T1000 (cell line): ENCODE measurements at regions not wholly inside any gene's neighbourhood (a gene's known extent, or its start where the extent isn't known, plus 50 kb on each side); places are given as distances from the start of the nearest gene placed in this dataset.
"Not testable (repeated sequence)": the region's sequence is repeated elsewhere in the genome, so short reads cannot be mapped to it uniquely, and the experiment has no call there.

ENCODE experiments used
- DNase-seq: peaks from one replicate; lab custom pipeline; 2025; ENCODE audit warnings: mixed read lengths; lab: John Stamatoyannopoulos, UW

DNA sequence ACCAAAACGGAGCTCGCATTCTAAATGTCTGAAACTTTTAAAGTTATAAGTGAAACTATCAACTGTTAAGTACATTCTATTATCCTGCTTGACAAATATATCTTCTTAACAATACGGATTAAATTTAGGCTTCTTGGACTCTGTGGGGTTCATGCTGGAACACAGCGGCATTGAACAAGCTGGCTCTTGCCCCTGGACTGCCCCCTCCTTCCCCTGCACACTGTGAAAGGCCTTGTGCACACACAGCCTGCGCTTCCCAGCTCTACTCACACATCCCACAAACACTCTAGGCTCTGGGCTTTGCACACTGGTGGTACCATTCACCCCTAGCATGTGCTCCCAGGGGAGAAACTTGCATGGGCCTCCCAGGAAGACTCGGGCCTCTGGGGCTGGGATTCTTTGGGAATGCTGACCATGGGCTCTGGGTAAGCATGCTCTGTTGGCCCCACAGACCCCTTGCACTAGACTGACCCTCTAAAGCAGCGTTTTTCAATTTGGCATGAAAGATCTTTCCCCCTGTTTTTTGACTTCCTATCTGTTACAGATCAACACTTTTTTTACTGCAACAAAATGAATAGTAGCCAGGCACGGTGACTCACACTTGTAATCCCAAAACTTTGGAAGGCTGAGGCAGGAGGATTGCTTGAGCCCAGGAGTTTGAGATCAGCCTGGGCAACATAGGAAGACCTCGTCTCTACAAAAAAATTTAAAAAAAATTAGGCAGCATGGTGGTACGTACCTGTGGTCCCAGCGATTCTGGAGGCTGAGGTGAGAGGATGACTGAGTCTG, 96.2 kb upstream of the CPM start:
- DNase-seq, result peak; percentile 90

DNA sequence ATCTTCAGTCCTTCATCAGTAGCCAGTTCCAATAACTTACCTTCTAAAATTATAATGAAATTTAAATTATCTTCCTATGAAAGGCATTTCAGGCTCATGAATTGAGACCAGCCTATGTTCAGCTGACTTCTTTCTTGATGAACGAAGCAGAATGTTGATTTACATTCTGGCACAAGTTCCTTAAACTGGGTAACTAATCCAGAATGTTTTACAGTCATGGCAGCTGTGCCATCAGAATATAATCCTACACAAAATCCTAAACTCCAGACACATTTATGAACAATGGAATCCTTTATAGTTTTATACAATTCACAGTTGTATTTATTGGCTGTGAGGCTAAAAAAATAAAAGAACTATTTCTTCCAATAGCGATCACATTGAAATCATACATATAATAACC, 97.3 kb upstream of the CPM start:
- DNase-seq, result no peak

DNA sequence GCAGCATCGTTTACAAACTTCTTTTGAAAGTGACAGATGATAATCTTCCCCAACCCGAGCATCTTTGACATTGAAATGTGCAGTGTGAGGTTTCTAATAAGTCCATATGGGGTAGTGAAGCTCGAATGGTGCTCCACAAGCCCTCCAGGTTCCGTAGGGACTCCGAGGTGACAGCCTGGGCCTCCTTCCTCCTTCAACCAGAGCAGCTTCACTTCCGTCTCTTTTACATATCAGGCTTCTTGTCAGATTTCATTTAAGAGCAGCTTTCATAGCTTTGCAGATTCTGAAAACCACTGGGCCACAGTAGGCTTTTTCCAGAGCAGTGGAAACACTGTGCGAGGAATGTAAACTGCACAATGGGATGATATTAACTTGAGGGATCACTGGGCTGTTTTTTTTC, 103.6 kb upstream of the CPM start:
- DNase-seq, result no peak

DNA sequence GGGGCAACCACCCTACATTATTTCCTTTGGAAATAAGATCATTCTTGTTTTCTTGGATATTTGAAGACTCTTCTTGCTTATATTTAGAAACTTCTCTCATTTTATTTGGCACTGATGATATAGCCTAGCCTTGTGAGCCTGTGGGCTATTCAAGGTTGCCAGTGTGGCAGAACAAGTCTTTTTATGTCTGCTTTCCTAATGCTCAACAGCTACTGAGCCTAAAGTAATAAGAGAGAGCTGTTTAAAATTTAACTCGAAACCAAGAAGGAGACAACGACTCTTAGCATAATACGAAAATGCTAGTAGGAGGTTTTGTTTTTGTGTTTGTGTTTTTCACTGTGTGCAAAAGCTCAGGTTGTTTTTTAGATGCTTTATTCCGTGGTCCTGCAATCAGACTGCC, 104.0 kb upstream of the CPM start:
- DNase-seq, result no peak

DNA sequence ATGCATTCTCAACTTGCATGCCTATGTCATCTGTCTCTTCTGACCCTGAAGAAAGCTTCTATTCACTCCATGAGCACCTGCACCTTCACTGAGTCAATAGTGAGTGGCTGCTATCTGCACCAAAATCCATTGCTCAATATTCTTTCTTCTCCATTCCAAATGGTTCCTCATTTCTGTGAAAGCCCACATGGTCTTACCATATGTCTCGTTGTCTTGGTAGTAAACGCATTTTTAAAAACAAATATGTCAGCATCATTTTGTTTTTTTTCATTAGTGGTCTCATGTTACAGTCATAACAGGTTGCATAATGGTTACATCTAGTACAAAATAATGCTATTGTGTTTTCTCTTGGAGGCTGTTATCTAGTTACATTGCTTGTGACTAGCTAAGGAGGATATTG, 106.9 kb upstream of the CPM start:
- no peak for DNase-seq

DNA sequence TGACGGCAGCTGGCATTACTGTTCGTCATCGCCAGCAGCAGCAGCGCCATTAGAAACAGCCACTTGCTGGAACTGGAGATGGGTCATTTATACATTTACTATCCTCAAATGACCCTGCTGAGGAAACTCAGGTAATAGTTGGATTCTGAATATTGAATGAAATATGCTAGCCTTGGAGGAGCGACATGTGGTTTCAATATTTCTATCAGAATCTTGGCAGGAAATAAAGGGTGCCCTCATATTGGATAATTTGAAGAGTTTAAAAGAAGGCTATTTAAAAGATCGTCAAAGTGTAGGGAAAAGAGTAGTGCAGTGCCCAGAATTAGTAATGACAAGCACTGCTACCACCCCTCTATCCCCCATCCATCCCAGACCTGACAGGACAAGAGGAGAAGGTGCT, 109.6 kb upstream of the CPM start:
- no peak for DNase-seq

DNA sequence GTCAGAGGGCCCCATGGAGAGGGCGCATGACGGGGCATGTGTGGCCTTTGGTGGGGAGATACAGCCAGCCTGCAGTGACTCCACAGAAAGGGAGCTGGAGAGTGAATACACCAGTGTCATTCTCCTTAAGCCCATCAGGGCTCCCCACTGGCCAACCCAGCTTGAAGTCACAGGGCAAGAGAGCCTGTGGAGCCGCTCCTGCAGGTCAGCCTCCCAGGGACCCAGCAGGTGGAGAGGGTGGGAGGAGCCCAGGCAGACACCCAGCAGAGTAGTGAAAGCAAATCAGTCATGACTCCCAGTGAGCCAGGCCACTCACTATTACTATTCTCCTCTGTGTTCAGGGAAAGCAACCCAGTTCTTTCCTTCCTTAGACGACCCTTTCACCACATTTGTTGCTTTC, 110.0 kb upstream of the CPM start:
- DNase-seq, result no peak

DNA sequence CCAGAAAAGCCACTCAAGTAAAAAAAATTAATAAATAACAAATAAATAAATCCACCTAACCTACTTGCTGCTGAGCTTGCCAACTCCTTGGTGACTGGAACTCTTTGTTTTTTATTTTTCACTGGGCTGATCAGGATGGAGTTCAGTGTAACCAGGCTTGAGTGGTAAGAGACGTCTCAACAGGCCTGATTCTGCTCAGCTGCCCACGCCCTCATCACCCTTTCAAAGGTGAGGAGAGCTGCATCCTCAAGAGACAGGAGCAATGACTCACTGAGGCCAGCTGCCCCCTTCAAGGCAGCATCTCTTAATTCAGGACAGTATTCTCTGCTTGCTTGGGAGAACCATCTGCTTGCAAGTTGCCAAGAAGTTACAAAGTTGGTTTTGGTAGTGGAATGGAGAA, 111.9 kb upstream of the CPM start:
- DNase-seq, result no peak

DNA sequence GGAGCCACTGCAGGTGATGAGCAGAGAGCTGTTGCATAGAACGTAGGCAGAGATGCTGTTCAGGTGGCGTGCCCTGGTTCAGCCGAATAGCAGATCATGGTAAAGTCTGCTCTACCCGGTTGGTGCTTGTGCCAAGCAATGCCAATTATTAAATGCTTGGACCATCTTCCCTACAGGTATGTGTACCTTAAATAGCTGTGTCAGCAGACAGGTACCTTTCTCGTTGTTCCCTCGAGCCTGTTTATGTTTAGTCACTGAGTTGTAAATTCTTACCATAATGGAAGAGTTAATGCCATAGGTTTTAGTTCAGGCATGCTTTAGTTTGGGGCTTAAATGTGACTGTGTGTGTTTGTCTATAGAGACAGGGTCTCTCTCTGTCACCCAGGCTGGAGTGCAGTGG, 112.5 kb upstream of the CPM start:
- no peak for DNase-seq

DNA sequence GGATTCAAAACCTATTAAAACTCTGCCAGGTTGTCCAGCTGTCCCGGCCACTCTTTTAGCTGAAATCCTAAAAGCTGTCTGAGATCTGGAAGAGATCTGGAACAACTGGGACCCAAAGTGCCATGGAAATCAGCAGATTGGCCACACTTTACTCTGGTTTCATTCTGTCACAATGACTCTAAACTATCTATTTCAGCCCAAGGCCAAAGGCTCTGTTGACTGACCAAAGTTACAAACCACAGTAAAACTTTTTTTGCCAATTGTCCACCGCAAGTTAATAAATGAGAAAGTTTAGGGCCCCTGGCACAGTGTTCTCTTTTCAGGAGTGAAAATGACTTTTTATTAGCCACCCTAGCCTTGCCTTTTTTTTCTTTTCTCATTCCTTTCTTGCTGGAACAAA, 113.4 kb upstream of the CPM start:
- DNase-seq, result no peak

DNA sequence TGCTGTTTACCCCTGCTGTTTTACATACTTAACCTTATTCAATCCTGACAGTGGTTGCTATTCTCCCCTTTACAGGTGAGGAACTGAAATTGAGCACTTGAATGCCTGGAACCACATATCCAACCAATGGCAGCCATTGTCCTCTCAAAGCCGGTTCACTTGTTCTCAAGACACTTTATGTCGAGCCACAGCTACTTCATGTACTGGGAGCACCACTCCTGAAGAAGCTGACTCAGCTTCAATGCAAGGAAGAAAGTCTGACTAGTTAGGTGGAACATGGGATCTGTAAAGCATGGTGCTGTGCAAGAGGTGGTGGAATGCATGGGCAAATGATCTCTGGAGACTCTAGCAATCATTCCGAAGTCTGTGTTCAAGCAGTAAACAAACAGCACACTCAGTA, 113.9 kb upstream of the CPM start:
- no peak for DNase-seq

DNA sequence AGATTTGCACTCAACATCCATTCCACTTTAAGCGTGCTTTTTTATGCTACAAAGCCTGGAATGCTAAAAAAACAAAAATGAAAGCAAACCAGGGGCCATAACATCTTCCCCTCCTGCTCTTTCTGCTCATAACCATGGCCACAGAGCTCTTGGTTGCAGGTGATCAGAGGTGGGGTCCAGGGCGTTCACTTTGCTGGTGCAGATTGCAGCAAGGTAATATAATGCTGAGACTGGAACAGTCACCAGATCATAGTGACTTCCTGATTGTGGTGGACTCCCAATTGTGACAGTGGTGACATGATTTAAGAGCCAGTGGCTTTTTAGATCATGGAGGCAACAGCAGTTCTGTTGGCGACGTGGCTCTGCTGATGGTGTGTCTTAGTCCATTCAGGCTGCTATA, 115.0 kb upstream of the CPM start:
- no peak for DNase-seq

DNA sequence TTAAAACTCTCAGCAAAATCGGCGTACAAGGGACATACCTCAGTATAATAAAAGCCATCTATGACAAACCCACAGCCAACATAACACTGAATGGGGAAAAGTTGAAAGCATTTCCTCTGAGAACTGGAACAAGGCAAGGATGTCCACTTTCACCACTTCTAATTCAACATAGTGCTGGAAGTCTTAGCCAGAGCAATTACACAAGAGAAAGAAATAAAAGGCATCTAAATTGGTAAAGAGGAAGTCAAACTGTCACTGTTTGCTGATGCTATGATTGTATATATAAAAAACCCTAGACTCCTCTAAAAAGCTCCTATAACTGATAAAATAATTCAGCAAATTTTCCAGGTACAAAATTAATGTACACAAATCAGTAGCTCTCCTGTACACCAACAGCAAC, 116.9 kb upstream of the CPM start:
- DNase-seq, result not testable (repeated sequence)

DNA sequence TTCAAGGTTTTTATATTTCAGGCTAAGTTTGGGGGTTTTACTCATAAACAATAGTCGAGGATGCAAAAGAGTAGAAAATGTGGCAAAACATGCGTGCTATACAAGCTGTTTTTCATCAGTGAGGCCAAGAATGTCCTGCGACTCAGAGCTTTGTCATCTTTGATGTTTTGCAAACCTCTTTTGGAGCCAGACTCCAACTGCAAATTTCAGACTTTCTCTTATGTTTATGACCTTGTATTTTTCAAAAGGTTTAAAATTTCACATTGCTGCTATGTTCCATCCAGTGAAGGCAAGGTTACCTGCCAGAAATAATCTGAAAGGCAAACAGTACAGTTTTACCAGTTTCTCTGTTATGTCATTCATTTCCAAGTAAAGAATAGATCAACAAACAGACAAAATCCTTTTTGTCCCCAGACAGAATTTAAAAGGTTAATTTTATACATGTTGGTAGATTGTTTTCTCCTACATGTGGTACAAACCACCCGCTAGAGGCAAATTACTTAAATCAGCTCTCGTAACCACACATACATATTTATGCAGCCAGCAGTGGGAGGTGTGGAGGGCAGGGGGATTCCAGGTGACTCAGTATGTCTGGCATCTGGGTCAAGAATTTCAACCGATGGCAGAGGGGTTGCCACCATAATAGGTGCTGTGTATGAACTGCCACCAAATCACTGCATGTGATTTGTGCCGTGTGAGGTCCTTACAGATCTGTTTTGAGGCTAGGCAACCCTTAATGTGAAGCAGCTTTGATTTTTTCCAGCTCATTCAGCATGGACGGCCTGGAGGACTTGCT, 119.8 kb upstream of the CPM start:
- peak; percentile 100 for DNase-seq

DNA sequence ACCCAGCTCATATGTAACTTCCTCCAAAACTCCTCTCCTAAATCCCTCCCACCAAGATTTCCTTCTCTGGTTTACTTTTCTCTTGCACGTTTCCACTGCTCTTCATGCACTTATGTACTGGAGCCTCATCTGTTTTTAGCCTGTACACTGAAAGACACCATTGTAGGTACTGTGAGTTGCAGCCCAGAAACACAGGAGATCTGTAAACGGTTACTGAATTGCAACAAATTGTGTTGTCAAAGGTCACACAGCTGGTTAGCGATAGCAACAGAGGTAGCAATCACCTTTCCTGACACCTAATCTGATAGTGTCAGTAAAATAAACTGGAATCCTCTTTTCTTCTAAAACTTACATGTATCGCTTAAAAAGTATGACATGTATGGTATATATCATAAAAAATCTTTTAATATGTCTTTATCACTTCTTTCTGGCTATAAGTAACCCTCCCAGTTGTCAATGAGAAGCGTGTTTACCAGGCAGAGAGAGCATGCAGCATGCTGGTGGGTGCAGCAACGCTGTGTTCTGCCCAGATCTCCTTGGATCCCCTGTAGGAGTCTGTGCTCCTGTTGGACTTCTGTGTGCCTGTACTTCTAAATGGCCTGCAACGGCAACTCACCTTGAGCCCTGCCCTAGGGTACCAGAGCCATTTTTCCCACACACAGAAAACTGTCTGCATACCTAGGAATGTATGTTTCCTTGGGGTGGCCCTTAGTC, 121.5 kb upstream of the CPM start:
- no peak for DNase-seq

DNA sequence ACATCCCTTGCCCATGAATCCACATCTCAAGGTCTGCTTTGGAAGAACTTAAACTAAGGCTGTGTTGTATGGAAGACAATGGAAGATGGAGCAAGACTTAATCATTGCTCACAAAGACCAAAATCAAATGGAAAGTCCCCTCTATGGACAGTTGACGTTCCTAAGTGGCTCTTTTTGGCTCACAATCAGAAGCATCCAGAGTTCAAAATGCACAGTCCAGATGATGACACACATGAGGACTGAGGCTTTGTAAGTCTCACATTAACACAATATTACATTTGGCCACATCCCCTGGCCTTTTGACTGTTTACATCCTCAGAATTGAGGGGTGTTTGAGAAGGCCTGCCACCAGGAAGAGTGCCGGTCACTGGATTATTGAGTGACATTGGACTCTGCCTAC, 122.3 kb upstream of the CPM start:
- no peak for DNase-seq

DNA sequence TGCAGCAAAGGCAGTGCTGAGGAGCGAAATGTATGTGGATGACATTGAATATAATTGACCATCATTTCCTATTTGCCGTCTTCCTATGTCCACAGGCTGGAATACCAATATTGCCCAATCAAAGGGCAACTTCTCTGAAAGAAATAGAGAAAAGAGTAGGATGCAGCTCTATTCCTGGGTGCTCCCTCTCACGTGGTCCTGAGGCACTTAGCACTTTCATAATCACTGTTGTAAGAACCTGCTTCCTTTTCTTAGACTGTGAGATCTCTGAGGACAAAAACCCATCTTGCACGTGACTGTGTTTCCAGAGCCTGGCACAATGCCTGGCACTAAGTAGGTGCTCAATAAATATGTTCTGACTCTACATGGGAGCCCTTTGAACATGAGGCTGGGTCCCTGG, 122.7 kb upstream of the CPM start:
- DNase-seq, result no peak

DNA sequence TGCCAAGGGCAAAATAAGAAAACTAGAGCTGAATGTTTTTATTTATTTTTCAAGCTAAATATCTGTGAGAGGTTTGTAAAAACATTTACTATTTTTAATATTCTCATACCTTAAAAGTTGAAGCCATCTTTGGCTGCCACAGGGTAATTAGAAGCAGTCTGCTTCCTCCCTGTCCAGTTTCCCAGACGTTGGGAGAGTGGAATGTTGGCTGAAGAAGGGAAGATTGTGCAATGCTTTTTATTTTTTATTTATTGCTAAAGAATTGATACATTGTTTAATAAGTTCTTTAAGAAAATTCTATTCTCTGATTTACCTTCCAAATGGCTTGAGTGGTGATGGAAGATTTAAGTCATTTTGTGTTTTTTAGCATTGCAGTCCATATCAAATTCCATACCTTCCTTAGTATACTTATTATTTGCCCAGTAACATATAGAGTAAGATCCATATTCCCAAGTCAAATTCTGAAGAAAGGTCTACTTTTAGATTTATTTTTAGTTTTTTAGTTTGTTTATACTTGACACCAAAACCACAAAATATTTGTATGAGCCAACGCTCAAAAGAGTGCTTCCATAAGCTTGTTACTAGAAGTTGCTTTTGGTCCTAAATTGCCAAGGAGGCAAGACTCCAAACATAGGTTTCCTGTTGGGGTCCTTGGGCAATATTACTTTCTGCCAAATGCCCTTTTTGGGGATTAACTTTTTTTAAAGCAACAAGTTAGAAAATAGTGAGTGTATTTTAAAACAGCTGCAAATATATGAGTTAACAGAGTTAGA, 124.0 kb upstream of the CPM start:
- no peak for DNase-seq

DNA sequence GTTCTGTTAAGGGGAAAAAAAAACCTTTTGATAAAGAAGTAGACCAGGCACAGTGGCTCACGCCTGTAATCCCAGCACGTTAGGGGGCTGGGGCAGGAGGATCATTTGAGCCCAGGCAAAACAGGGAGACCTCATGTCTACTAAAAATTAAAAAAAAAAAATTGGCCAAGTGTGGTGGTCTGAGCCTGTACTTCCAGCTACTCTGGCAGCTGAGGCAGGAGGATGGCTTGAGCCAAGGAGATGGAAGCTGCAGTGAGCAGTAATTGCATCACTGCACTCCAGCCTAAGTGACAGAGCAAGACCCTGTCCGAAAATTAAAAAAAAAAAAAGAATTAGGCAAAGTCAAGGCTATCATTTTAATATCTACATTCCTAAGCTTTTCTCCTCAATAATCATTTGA, 124.8 kb upstream of the CPM start:
- DNase-seq, result no peak

DNA sequence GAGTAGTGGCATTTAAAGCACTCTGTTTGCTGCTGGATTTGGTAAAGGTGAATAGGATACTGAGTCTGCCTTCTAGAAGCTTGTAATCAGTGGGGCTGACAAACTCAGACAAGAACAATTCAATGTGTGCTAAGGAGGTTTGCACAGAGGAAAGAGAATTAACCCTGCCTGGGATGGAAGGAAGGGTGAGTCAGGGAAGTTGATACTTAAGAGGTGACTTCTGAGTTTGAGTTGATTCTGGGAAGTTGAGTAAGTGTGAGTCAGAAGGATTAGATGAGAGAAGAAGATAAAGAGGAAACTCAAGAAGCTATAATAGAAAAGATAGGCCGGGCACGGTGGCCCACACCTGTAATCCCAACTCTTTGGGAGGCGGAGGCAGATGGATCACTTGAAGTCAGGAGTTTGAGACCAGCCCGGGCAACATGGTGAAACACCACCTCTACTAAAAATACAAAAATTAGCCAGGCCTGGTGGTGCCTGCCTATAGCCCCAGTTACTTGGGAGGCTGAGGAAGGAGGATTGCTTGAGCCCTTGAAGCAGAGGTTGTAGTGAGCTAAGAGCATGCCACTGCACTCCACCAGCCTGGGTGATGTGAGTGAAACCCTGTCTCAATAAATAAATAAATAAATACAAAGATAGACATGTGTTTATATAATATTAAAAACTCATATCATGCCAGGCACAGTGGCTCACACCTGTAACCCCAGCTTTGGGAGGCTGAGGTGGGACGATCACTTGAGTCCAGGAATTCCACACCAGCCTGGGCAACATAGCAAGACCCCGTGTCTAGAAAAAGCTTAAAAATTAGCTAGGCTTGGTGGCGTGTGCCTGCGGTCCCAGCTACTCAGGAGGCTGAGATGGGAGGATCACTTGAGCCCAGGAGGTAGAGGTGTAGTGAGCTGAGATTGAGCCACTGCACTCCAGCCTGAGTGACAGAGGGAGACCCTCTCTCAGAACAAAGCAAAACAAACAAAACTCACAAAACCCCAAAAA, 126.8 kb upstream of the CPM start:
- DNase-seq, result peak; percentile 99

DNA sequence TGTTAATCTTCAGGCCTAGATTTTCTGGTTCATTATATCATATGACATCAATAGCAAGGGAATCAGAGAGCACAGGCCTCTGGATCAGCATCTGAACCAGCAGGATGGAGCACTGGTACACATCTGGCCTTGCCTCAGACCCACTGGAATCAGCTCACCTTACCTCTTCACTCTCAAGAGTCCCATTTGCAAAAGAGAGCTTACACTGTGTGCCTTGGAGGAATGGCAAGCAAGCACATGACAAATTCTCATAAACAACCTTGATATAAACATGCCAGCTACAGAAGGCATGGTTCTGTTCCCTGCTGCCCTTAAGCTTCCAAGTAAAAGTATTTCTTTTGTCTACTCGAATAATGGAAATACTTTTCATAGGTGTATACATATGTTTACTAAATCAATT, 128.6 kb upstream of the CPM start:
- DNase-seq, result no peak
